B cell (primary cell): ENCODE measurements at regions not wholly inside any gene's neighbourhood (a gene's known extent, or its start where the extent isn't known, plus 50 kb on each side); places are given as distances from the start of the nearest gene placed in this dataset.
"Not testable (repeated sequence)": the region's sequence is repeated elsewhere in the genome, so short reads cannot be mapped to it uniquely, and the experiment has no call there.

ENCODE experiments used
- ATAC-seq: fragments of 200-7000 bp; cut with Tn5 transposase; one replicate; pipeline ENCODE4 v1.10.0; 2021; ENCODE audit warnings: low read depth, mild to moderate bottlenecking, moderate number of reproducible peaks, moderate library complexity
- CTCF ChIA-PET: fragments of 350-600 bp; sonication (Branson Sonifier 250); formaldehyde crosslinking; loops from one replicate; lab custom pipeline; 2021; ENCODE audit warnings: antibody characterized with exemption, inconsistent platforms; lab: Charles Lee
- POLR2A ChIA-PET: fragments of 350-600 bp; sonication (Branson Sonifier 250); formaldehyde crosslinking; loops from one replicate; lab custom pipeline; 2021; ENCODE audit warnings: antibody characterized with exemption; lab: Charles Lee
- DNase-seq: peaks from one replicate; pipeline ENCODE4 v3.0.0; 2013
- H2AFZ ChIP-seq: 2 replicates; pipeline ENCODE4 v1.6.1; 2012; ENCODE audit warnings: mild to moderate bottlenecking, low read depth, low read length; ENCODE audit not compliant: insufficient read depth, poor library complexity, severe bottlenecking
- H3K27ac ChIP-seq, 2 donors: 1 replicate in 1 of 2; 2 replicates in 1 of 2; pipeline ENCODE4 v1.5.1; 2012 to 2013; ENCODE audit warnings: low read length in 2 of 2, mild to moderate bottlenecking in 2 of 2, moderate library complexity in 1 of 2
- H3K27me3 ChIP-seq, 4 experiments: fragments of 200-600 bp in 1 of 4; sonication (generic) in 1 of 4; replicated peaks in 1 of 4; 1 replicate in 2 of 4; 2 replicates in 2 of 4; pipeline versions ENCODE4 v1.6.1 to v1.7.0; 2013 to 2016; ENCODE audit warnings: low read length in 3 of 4, mild to moderate bottlenecking in 2 of 4, mixed read lengths in 1 of 4, moderate library complexity in 1 of 4; ENCODE audit not compliant: insufficient read depth in 4 of 4, control insufficient read depth in 3 of 4; ENCODE audit errors: control extremely low read depth in 1 of 4
- H3K36me3 ChIP-seq, 2 experiments: replicated peaks in 1 of 2; 1 replicate in 1 of 2; 2 replicates in 1 of 2; pipeline versions ENCODE4 v1.6.1 to v1.7.1; 2013; ENCODE audit warnings: low read length in 1 of 2; ENCODE audit not compliant: insufficient read depth in 2 of 2, control insufficient read depth in 1 of 2; ENCODE audit errors: control extremely low read depth in 1 of 2, extremely low read depth in 1 of 2
- H3K4me1 ChIP-seq, 2 donors: fragments of 200-600 bp in 1 of 2; sonication (generic) in 1 of 2; 1 replicate in 1 of 2; 2 replicates in 1 of 2; pipeline versions ENCODE4 v1.5.1 to v1.6.1; 2013 to 2017; ENCODE audit warnings: low read length in 2 of 2; ENCODE audit not compliant: control insufficient read depth in 2 of 2, insufficient read depth in 2 of 2
- H3K4me2 ChIP-seq: replicated peaks from 2 replicates; pipeline ENCODE3; 2012; ENCODE audit warnings: mild to moderate bottlenecking, low read depth, low read length; ENCODE audit not compliant: poor library complexity, severe bottlenecking
- H3K4me3 ChIP-seq, 5 experiments: fragments of 200-600 bp in 1 of 5; sonication (generic) in 1 of 5; 1 replicate in 3 of 5; 2 replicates in 2 of 5; pipeline versions ENCODE4 v1.5.1 to v1.7.0; 2011 to 2016; ENCODE audit warnings: low read length in 4 of 5, mild to moderate bottlenecking in 4 of 5, low read depth in 2 of 5, control low read depth in 1 of 5, moderate library complexity in 1 of 5; ENCODE audit not compliant: insufficient read depth in 1 of 5; ENCODE audit errors: control extremely low read depth in 1 of 5, extremely low read depth in 1 of 5
- H3K79me2 ChIP-seq: fragments of 200-600 bp; sonication (generic); one replicate; pipeline ENCODE4 v1.6.0; 2016; ENCODE audit warnings: low read length; ENCODE audit not compliant: control insufficient read depth, insufficient read depth
- H3K9ac ChIP-seq: fragments of 200-600 bp; sonication (generic); 2 replicates; pipeline ENCODE4 v1.6.1; 2017; ENCODE audit warnings: mild to moderate bottlenecking, low read length, moderate library complexity
- H3K9me3 ChIP-seq, 3 donors: one replicate each; pipeline versions ENCODE4 v1.6.1 to v1.7.1; 2013; ENCODE audit warnings: low read length in 2 of 3; ENCODE audit not compliant: control insufficient read depth in 2 of 3, insufficient read depth in 1 of 3; ENCODE audit errors: control extremely low read depth in 1 of 3
- H4K20me1 ChIP-seq: 2 replicates; pipeline ENCODE4 v1.6.0; 2012; ENCODE audit warnings: mild to moderate bottlenecking, low read length; ENCODE audit not compliant: insufficient read depth, control insufficient read depth, poor library complexity, severe bottlenecking
- H3K27ac Mint-ChIP-seq: one replicate; pipeline ENCODE4 v1.8.0; 2021; ENCODE audit warnings: mixed read lengths
- H3K27me3 Mint-ChIP-seq: one replicate; pipeline ENCODE4 v1.8.0; 2021; ENCODE audit warnings: mixed read lengths
- H3K4me1 Mint-ChIP-seq: one replicate; pipeline ENCODE4 v1.8.0; 2021; ENCODE audit warnings: mixed read lengths
- H3K4me3 Mint-ChIP-seq: one replicate; pipeline ENCODE4 v1.8.0; 2021; ENCODE audit warnings: mixed read lengths
- H3K9me3 Mint-ChIP-seq: one replicate; pipeline ENCODE4 v1.8.0; 2022; ENCODE audit warnings: mixed read lengths; ENCODE audit not compliant: insufficient read depth
- EZH2 ChIP-seq: IDR thresholded peaks from 2 replicates; pipeline ENCODE4 v1.6.1; 2012; ENCODE audit warnings: borderline replicate concordance, low read depth, mild to moderate bottlenecking, moderate library complexity, low read length; ENCODE audit not compliant: insufficient read depth, poor library complexity, severe bottlenecking
- WGBS: methylation state at CpG from one replicate; pipeline ENCODE4 v1.1.5; 2013; ENCODE audit warnings: missing lambda C conversion rate; ENCODE audit not compliant: insufficient coverage; 5-methylcytosine and 5-hydroxymethylcytosine counted together
- intact Hi-C: fragments of 100-400 bp; cut with micrococcal nuclease; formaldehyde crosslinking; loops from one replicate; pipeline ENCODE4 v1.10.0; 2022
- TF ChIP-seq, protein P1 (sequence below): fragments of 200-600 bp; IDR thresholded peaks from one replicate; pipeline ENCODE4 v1.8.0; 2022; ENCODE audit warnings: antibody characterized with exemption, mild to moderate bottlenecking

DNA sequence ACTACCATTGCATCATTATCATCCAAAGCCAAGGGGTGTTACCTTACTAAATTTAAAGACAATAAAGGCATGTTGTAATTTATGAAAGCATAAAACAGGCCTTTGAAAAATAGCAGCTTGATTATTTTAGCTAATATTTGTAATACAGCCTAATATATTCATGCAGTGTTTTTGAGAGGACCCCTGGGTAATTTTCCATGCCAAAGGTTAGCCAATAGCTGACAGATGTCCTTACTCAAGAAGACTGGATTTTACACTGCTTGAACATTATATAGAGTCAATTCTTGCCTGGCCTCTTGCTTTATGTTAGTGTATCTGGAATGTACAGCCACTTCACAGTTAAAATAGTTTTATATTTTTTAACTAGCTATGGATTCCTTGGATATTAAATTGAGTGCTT lies 337.8 kb upstream of the PAPPA start:
- no peak overlapping the region for H3K4me3 Mint-ChIP-seq
- intact Hi-C loops, result no loop called here

DNA sequence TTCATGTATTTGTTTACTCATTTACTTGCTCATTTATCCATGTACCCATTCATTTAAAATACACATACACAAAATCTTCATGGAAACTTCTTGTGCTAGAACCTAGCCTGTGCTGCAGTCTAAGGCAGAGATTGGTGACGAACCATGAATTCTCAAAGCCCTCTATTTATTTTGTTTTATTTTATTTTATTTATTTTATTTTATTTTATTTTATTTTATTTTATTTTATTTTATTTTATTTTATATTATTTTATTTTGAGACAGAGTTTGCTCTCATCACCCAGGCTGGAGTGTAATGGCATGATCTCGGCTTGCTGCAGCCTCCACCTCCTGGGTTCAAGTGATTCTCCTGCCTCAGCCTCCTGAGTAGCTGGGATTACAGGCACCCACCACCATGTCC lies 334.9 kb upstream of the PAPPA start:
- H3K4me2 ChIP-seq, CTCF ChIA-PET, H3K9me3 Mint-ChIP-seq, H3K4me3 ChIP-seq, H3K27ac ChIP-seq, H3K79me2 ChIP-seq, H3K4me1 Mint-ChIP-seq, ATAC-seq, DNase-seq, H2AFZ ChIP-seq, H3K27ac Mint-ChIP-seq, POLR2A ChIA-PET, H3K4me3 Mint-ChIP-seq, H3K9ac ChIP-seq, H3K36me3 ChIP-seq, H4K20me1 ChIP-seq, H3K9me3 ChIP-seq, H3K27me3 ChIP-seq, H3K27me3 Mint-ChIP-seq, H3K4me1 ChIP-seq, intact Hi-C loops: not testable (repeated sequence)
- no CpG with 5 or more reads among the region's 2 CpGs for WGBS

More for the DNA sequence above, 337.8 kb upstream of the PAPPA start:
- H3K27ac ChIP-seq, result no peak overlapping the region
- H2AFZ ChIP-seq, result no peak overlapping the region
- no peaks in the 10 kb centered on the region for H3K27me3 Mint-ChIP-seq
- no peak for DNase-seq
- H3K9me3 Mint-ChIP-seq, result peaks cover 1% of the 10 kb centered on the region
- no peak for TF ChIP-seq EZH2
- TF ChIP-seq, protein P1, sequence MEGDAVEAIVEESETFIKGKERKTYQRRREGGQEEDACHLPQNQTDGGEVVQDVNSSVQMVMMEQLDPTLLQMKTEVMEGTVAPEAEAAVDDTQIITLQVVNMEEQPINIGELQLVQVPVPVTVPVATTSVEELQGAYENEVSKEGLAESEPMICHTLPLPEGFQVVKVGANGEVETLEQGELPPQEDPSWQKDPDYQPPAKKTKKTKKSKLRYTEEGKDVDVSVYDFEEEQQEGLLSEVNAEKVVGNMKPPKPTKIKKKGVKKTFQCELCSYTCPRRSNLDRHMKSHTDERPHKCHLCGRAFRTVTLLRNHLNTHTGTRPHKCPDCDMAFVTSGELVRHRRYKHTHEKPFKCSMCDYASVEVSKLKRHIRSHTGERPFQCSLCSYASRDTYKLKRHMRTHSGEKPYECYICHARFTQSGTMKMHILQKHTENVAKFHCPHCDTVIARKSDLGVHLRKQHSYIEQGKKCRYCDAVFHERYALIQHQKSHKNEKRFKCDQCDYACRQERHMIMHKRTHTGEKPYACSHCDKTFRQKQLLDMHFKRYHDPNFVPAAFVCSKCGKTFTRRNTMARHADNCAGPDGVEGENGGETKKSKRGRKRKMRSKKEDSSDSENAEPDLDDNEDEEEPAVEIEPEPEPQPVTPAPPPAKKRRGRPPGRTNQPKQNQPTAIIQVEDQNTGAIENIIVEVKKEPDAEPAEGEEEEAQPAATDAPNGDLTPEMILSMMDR, result no peak
- no peaks in the 10 kb centered on the region for H3K79me2 ChIP-seq
- no peak overlapping the region for H3K4me3 ChIP-seq
- no peaks in the 10 kb centered on the region for H3K27me3 ChIP-seq
- no peak overlapping the region for H3K27ac Mint-ChIP-seq
- ChIA-PET CTCF (interaction anchor here (0.6 to 0.7 kb wide), 2 partner anchors 56 to 1054 kb away, joined by 4 to 6 read pairs; no protein-coding TSS in a partner anchor), POLR2A (no interaction called here)
- H3K4me2 ChIP-seq, result no peak overlapping the region
- H3K4me1 ChIP-seq, result no peaks in the 10 kb centered on the region
- ATAC-seq, result no peak
- no peaks in the 10 kb centered on the region for H3K4me1 Mint-ChIP-seq
- H3K36me3 ChIP-seq, result no peaks in the 10 kb centered on the region
- H3K9ac ChIP-seq, result no peak overlapping the region
- H3K9me3 ChIP-seq, result peaks cover 0 to 1% (median 0%) of the 10 kb centered on the region in 3 donors
- H4K20me1 ChIP-seq, result no peaks in the 10 kb centered on the region
